PC-3 (cell line): ENCODE measurements at regions not wholly inside any gene's neighbourhood (a gene's known extent, or its start where the extent isn't known, plus 50 kb on each side); places are given as distances from the start of the nearest gene placed in this dataset.

Experiments used
- ATAC-seq: fragments of 200-7000 bp; cut with Tn5 transposase; 2 replicates; pipeline ENCODE4 v1.9.1; 2020; ENCODE audit warnings: mild to moderate bottlenecking, moderate library complexity
- BruUV-seq: library from RNA; stranded (reverse); fragments of 400-500 nt; replicated peaks from 2 replicates; lab custom pipeline; 2021; lab: Mats Ljungman, UMichigan
- CTCF ChIA-PET: fragments of 300-600 bp; sonication (Branson Sonifier 250); formaldehyde crosslinking; loops from one replicate; lab custom pipeline; 2022; ENCODE audit warnings: antibody characterized with exemption; lab: Charles Lee
- POLR2A ChIA-PET: fragments of 300-600 bp; sonication (Branson Sonifier 250); formaldehyde crosslinking; loops from one replicate; lab custom pipeline; 2022; ENCODE audit warnings: antibody characterized with exemption; ENCODE audit not compliant: unreplicated experiment; lab: Charles Lee
- DNase-seq: peaks from one replicate; pipeline ENCODE4 v3.0.0-alpha.2; 2015
- H2AFZ ChIP-seq: fragments of 300-600 bp; sonication (generic); 2 replicates; pipeline ENCODE4 v1.6.0; 2016; ENCODE audit warnings: antibody characterized with exemption, low read length
- H3F3A ChIP-seq: fragments of 300-600 bp; sonication (generic); one replicate; pipeline ENCODE4 v1.6.0; 2017; ENCODE audit warnings: antibody characterized with exemption, low read length, control low read depth, mild to moderate bottlenecking; ENCODE audit not compliant: unreplicated experiment
- H3K27ac ChIP-seq: fragments of 300-600 bp; sonication (generic); 2 replicates; pipeline ENCODE4 v1.5.1; 2016; ENCODE audit warnings: mild to moderate bottlenecking, low read length
- H3K27me3 ChIP-seq: fragments of 300-600 bp; sonication (generic); 2 replicates; pipeline ENCODE4 v1.6.1; 2016; ENCODE audit warnings: low read length, mixed read lengths
- H3K36me3 ChIP-seq: fragments of 300-600 bp; sonication (generic); 2 replicates; pipeline ENCODE4 v1.6.1; 2016; ENCODE audit warnings: low read depth, mixed run types, low read length, mixed read lengths
- H3K4me1 ChIP-seq: fragments of 300-600 bp; sonication (generic); 2 replicates; pipeline ENCODE4 v1.5.1; 2016; ENCODE audit warnings: low read length; ENCODE audit not compliant: insufficient read depth
- H3K4me2 ChIP-seq: fragments of 300-600 bp; sonication (generic); 2 replicates; pipeline ENCODE4 v1.6.0; 2016; ENCODE audit warnings: low read length
- H3K4me3 ChIP-seq: fragments of 300-600 bp; sonication (generic); 2 replicates; pipeline ENCODE4 v1.5.1; 2016; ENCODE audit warnings: mild to moderate bottlenecking, low read length, mixed read lengths
- H3K79me2 ChIP-seq: fragments of 300-600 bp; sonication (generic); 2 replicates; pipeline ENCODE4 v1.6.1; 2017; ENCODE audit warnings: low read length, mixed read lengths
- H3K9ac ChIP-seq: fragments of 300-600 bp; sonication (generic); 2 replicates; pipeline ENCODE4 v1.6.0; 2016; ENCODE audit warnings: mild to moderate bottlenecking, low read length
- H3K9me2 ChIP-seq: fragments of 300-600 bp; sonication (generic); replicated peaks from 2 replicates; pipeline ENCODE4 v1.6.1; 2016; ENCODE audit warnings: mixed run types, low read length, mixed read lengths
- H3K9me3 ChIP-seq: fragments of 300-600 bp; sonication (generic); 2 replicates; pipeline ENCODE4 v1.6.1; 2016; ENCODE audit warnings: low read length, mixed read lengths
- H4K20me1 ChIP-seq: fragments of 300-600 bp; sonication (generic); 2 replicates; pipeline ENCODE4 v1.6.1; 2016; ENCODE audit warnings: low read length, mixed read lengths
- EZH2 ChIP-seq: fragments of 300-600 bp; sonication (generic); IDR thresholded peaks from one replicate; pipeline ENCODE4 v1.6.1; 2017; ENCODE audit warnings: antibody characterized with exemption, mild to moderate bottlenecking, low read length; ENCODE audit not compliant: unreplicated experiment
- EZH2phosphoT487 ChIP-seq: fragments of 300-600 bp; sonication (generic); IDR thresholded peaks from 2 replicates; pipeline ENCODE4 v1.6.1; 2018; ENCODE audit warnings: mild to moderate bottlenecking, antibody characterized with exemption, low read length, borderline replicate concordance
- intact Hi-C: fragments of 100-400 bp; cut with micrococcal nuclease; formaldehyde crosslinking; loops from 2 replicates; pipeline ENCODE4 v1.9.0; 2023
- TF ChIP-seq, protein P1 (sequence below): fragments of 300-600 bp; sonication (generic); conservative IDR thresholded peaks from 2 replicates; pipeline ENCODE4 v1.5.1; 2017; ENCODE audit warnings: antibody characterized with exemption, low read depth, mild to moderate bottlenecking, low read length

DNA sequence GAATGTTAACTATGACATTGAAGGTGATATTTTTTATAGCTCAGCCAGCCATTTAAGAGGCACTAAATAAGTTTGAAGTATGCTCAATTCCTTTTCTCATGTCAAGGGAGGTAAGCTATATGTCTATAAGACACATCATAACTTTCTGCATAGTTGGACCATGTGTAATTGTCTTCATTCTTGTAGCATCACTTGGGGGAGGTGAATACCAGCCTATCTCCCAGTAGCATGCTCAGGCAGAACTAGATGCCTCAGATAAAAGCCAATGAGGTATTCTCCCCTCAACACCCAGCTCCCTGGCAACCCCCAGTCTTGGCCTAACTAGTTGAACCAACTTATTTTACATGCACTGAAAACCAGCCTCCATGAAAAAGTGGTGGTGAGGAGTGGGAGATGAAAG, 158.3 kb upstream of the JAG1 start:
- H3K27ac ChIP-seq, result no peak overlapping the region
- H3K9me3 ChIP-seq, result no peaks in the 10 kb centered on the region
- peak; percentile 19 for DNase-seq
- no peak overlapping the region for H2AFZ ChIP-seq
- BruUV-seq, result no TSS peak
- H3K27me3 ChIP-seq, result no peaks in the 10 kb centered on the region
- no peaks in the 10 kb centered on the region for H4K20me1 ChIP-seq
- ChIA-PET CTCF (no interaction called here), POLR2A (no interaction called here)
- H3K9ac ChIP-seq, result no peak overlapping the region
- H3F3A ChIP-seq, result no peaks in the 10 kb centered on the region
- H3K79me2 ChIP-seq, result no peaks in the 10 kb centered on the region
- TF ChIP-seq EZH2phosphoT487 (no peak), EZH2 (no peak)
- TF ChIP-seq, protein P1, sequence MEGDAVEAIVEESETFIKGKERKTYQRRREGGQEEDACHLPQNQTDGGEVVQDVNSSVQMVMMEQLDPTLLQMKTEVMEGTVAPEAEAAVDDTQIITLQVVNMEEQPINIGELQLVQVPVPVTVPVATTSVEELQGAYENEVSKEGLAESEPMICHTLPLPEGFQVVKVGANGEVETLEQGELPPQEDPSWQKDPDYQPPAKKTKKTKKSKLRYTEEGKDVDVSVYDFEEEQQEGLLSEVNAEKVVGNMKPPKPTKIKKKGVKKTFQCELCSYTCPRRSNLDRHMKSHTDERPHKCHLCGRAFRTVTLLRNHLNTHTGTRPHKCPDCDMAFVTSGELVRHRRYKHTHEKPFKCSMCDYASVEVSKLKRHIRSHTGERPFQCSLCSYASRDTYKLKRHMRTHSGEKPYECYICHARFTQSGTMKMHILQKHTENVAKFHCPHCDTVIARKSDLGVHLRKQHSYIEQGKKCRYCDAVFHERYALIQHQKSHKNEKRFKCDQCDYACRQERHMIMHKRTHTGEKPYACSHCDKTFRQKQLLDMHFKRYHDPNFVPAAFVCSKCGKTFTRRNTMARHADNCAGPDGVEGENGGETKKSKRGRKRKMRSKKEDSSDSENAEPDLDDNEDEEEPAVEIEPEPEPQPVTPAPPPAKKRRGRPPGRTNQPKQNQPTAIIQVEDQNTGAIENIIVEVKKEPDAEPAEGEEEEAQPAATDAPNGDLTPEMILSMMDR, result no peak
- H3K36me3 ChIP-seq, result no peaks in the 10 kb centered on the region
- no peak overlapping the region for H3K4me2 ChIP-seq
- no peaks in the 10 kb centered on the region for H3K9me2 ChIP-seq
- no peak overlapping the region for H3K4me3 ChIP-seq
- no peak for ATAC-seq
- intact Hi-C loops, result no loop called here
- no peaks in the 10 kb centered on the region for H3K4me1 ChIP-seq

DNA sequence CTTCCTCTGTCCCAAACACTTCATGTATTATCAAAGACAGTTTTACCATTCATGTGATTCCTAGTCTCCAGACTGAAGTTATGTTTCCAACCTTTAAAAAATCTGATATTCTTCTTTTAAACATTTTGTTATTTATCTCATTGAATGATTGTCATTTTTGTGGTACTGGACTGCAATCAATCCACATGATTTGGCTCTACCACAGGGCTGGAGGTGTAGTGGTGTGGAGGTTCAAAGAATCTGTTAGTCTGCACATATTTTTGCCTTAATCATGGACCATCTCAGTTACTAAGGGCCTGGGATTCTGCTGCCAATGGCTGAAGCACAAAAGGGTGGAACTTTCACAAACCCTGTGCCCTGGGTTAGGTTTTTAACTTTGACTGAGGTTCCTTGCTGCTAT, 164.1 kb upstream of the JAG1 start:
- intact Hi-C loops, result no loop called here
- CTCF ChIA-PET, result no interaction called here
- Histone ChIP-seq H3K79me2 (no peaks in the 10 kb centered on the region), H3K27ac (no peak overlapping the region), H3K36me3 (no peaks in the 10 kb centered on the region), H2AFZ (no peak overlapping the region), H3K4me2 (no peak overlapping the region), H3K27me3 (no peaks in the 10 kb centered on the region), H3K9me3 (0 out of 2 replicates have a peak, but pooled peaks cover 7% of the 10 kb centered on the region), H3K4me3 (no peak overlapping the region), H3K9ac (no peak overlapping the region), H3K9me2 (no peaks in the 10 kb centered on the region), H3K4me1 (no peaks in the 10 kb centered on the region), H4K20me1 (no peaks in the 10 kb centered on the region), H3F3A (no peaks in the 10 kb centered on the region)
- POLR2A ChIA-PET, result no interaction called here
- DNase-seq, result no peak
- no peak for TF ChIP-seq EZH2phosphoT487
- no TSS peak for BruUV-seq
- no peak for ATAC-seq

DNA sequence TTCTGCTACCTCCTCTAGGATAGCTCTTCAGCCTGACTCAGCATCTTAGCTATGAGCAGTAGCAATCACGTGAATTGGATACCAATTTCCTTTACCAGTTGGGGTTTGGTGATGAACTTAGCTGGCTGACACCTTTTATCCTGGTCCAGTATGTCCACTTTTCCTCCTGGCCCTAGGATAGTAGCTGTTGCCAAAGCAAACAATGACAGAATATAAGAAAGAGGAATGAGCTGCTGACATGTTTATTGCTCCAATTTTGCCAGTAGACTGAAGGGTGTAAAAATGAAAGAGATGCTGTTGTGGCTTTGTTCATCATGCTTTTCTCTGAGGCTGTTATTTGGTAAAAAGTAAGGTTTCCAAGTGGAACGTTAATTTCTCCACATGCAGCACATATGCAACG, 168.3 kb upstream of the JAG1 start:
- no peaks in the 10 kb centered on the region for H3K27me3 ChIP-seq
- H3K4me1 ChIP-seq, result no peaks in the 10 kb centered on the region
- ChIA-PET POLR2A (no interaction called here), CTCF (no interaction called here)
- peaks cover 3% of the 10 kb centered on the region; the same call in 1 of the 2 replicates for H3K9me2 ChIP-seq
- no peak overlapping the region for H3K27ac ChIP-seq
- H3F3A ChIP-seq, result no peaks in the 10 kb centered on the region
- no peaks in the 10 kb centered on the region for H3K79me2 ChIP-seq
- BruUV-seq, result no TSS peak
- H3K36me3 ChIP-seq, result no peaks in the 10 kb centered on the region
- H3K4me2 ChIP-seq, result no peak overlapping the region
- peak; percentile 35 for DNase-seq
- 0 out of 2 replicates have a peak, but pooled peaks cover 7% of the 10 kb centered on the region for H3K9me3 ChIP-seq
- no peak overlapping the region for H3K9ac ChIP-seq
- ATAC-seq, result peak; percentile 35; the same call in 1 of the 2 replicates
- intact Hi-C loops, result no loop called here
- TF ChIP-seq EZH2 (no peak), EZH2phosphoT487 (no peak)
- TF ChIP-seq, protein P1, result no peak
- H4K20me1 ChIP-seq, result no peaks in the 10 kb centered on the region
- no peak overlapping the region for H3K4me3 ChIP-seq
- H2AFZ ChIP-seq, result no peak overlapping the region
